CD14-positive monocyte (primary cell): ENCODE measurements at regions not wholly inside any gene's neighbourhood (a gene's known extent, or its start where the extent isn't known, plus 50 kb on each side); places are given as distances from the start of the nearest gene placed in this dataset.

Experiments
- DNase-seq, 3 donors: peaks; one replicate each; pipeline ENCODE4 v3.0.0-alpha.2; 2011 to 2022
- H2AFZ ChIP-seq: 2 replicates; pipeline ENCODE4 v1.6.0; 2012; ENCODE audit warnings: mild to moderate bottlenecking, low read depth, low read length, inconsistent platforms; ENCODE audit not compliant: insufficient read depth, poor library complexity, severe bottlenecking
- H3K27ac ChIP-seq, 2 donors: 1 replicate in 1 of 2; 2 replicates in 1 of 2; pipeline ENCODE4 v1.5.1; 2012 to 2013; ENCODE audit warnings: low read length in 2 of 2, control low read depth in 1 of 2, inconsistent platforms in 1 of 2, low read depth in 1 of 2, mild to moderate bottlenecking in 1 of 2
- H3K27me3 ChIP-seq, 2 donors: one replicate each; pipeline versions ENCODE4 v1.6.0 to v1.6.1; 2011 to 2013; ENCODE audit warnings: low read length in 2 of 2; ENCODE audit not compliant: control insufficient read depth in 2 of 2, insufficient read depth in 2 of 2
- H3K36me3 ChIP-seq, 2 donors: replicated peaks in 1 of 2; 1 replicate in 1 of 2; 2 replicates in 1 of 2; pipeline versions ENCODE4 v1.5.1 to v1.6.1; 2012 to 2013; ENCODE audit warnings: low read length in 2 of 2, control low read depth in 1 of 2, inconsistent platforms in 1 of 2, mild to moderate bottlenecking in 1 of 2; ENCODE audit not compliant: insufficient read depth in 2 of 2, control insufficient read depth in 1 of 2
- H3K4me1 ChIP-seq, 2 donors: 1 replicate in 1 of 2; 2 replicates in 1 of 2; pipeline versions ENCODE4 v1.5.1 to v1.6.1; 2012 to 2013; ENCODE audit warnings: low read length in 2 of 2, control low read depth in 1 of 2, inconsistent platforms in 1 of 2, mild to moderate bottlenecking in 1 of 2, moderate library complexity in 1 of 2; ENCODE audit not compliant: insufficient read depth in 2 of 2, control insufficient read depth in 1 of 2
- H3K4me2 ChIP-seq: replicated peaks from 2 replicates; pipeline ENCODE3; 2012; ENCODE audit warnings: low read length, moderate library complexity, mild to moderate bottlenecking; ENCODE audit not compliant: poor library complexity, severe bottlenecking; ENCODE audit errors: extremely low read depth
- H3K4me3 ChIP-seq, 3 experiments: fragments of 200-600 bp in 1 of 3; sonication (generic) in 1 of 3; replicated peaks in 1 of 3; 1 replicate in 2 of 3; 2 replicates in 1 of 3; pipeline ENCODE4 v1.5.1; 2011 to 2013; ENCODE audit warnings: low read length in 3 of 3, mild to moderate bottlenecking in 3 of 3, control low read depth in 2 of 3, low read depth in 2 of 3, inconsistent platforms in 1 of 3, moderate library complexity in 1 of 3
- H3K79me2 ChIP-seq: 2 replicates; pipeline ENCODE4 v1.6.0; 2012; ENCODE audit warnings: mild to moderate bottlenecking, control low read depth, inconsistent platforms, low read length, moderate library complexity; ENCODE audit not compliant: insufficient read depth
- H3K9ac ChIP-seq: 2 replicates; pipeline ENCODE4 v1.6.0; 2017; ENCODE audit warnings: low read length, mild to moderate bottlenecking; ENCODE audit not compliant: insufficient read depth, poor library complexity, severe bottlenecking
- H3K9me3 ChIP-seq, 2 donors: replicated peaks in 1 of 2; 1 replicate in 1 of 2; 2 replicates in 1 of 2; pipeline versions ENCODE4 v1.5.1 to v1.6.1; 2012 to 2013; ENCODE audit warnings: low read length in 2 of 2, control low read depth in 1 of 2; ENCODE audit not compliant: control insufficient read depth in 1 of 2, insufficient read depth in 1 of 2
- H4K20me1 ChIP-seq: 2 replicates; pipeline ENCODE4 v1.6.0; 2012; ENCODE audit warnings: mild to moderate bottlenecking, low read length, control low read depth, moderate library complexity; ENCODE audit not compliant: insufficient read depth
- H3K27ac Mint-ChIP-seq, 7 donors: one replicate each; pipeline ENCODE4 v1.8.0; 2020; ENCODE audit warnings: mild to moderate bottlenecking in 7 of 7, mixed read lengths in 7 of 7, moderate library complexity in 6 of 7, inconsistent platforms in 2 of 7
- H3K27me3 Mint-ChIP-seq, 3 donors: one replicate each; pipeline ENCODE4 v1.8.0; 2021 to 2022; ENCODE audit warnings: low read depth in 3 of 3, mild to moderate bottlenecking in 3 of 3, mixed read lengths in 3 of 3, moderate library complexity in 3 of 3, inconsistent platforms in 1 of 3
- H3K36me3 Mint-ChIP-seq, 2 donors: one replicate each; pipeline ENCODE4 v1.8.0; 2020; ENCODE audit warnings: mixed read lengths in 2 of 2, inconsistent platforms in 1 of 2, mild to moderate bottlenecking in 1 of 2
- H3K4me1 Mint-ChIP-seq: one replicate; pipeline ENCODE4 v1.8.0; 2020; ENCODE audit warnings: mild to moderate bottlenecking, mixed read lengths
- H3K4me3 Mint-ChIP-seq, 2 donors: one replicate each; pipeline ENCODE4 v1.8.0; 2020; ENCODE audit warnings: mild to moderate bottlenecking in 2 of 2, mixed read lengths in 2 of 2, moderate library complexity in 1 of 2
- H3K9me3 Mint-ChIP-seq, 7 donors: one replicate each; pipeline ENCODE4 v1.8.0; 2020 to 2022; ENCODE audit warnings: mixed read lengths in 7 of 7, mild to moderate bottlenecking in 6 of 7, moderate library complexity in 6 of 7, inconsistent platforms in 2 of 7
- WGBS: methylation state at CpG from one replicate; pipeline ENCODE4 v1.1.5; 2013; ENCODE audit warnings: missing lambda C conversion rate; ENCODE audit not compliant: insufficient coverage; 5-methylcytosine and 5-hydroxymethylcytosine counted together
- intact Hi-C, 2 donors: fragments of 100-400 bp; cut with micrococcal nuclease; formaldehyde crosslinking; loops; one replicate each; pipeline versions ENCODE4 v1.15.0 to v1.15.1; 2023
- TF ChIP-seq, protein P1 (sequence below): fragments of 200-600 bp; IDR thresholded peaks from one replicate; pipeline ENCODE4 v1.8.0; 2022; ENCODE audit warnings: antibody characterized with exemption, mild to moderate bottlenecking

GRCh38 chr15:91660174-91660649 is 193.3 kb upstream of the SLCO3A1 start:
- H3K4me2 ChIP-seq: no peak overlapping the region
- no peaks in the 10 kb centered on the region for H4K20me1 ChIP-seq
- Mint-ChIP-seq H3K36me3 (no peaks in the 10 kb centered on the region), H3K4me3 (no peak overlapping the region), H3K4me1 (peaks cover 4% of the 10 kb centered on the region), H3K27ac (peak overlapping the region in 1 of 7 donors; percentile 18), H3K27me3 (peaks cover 7 to 15% (median 10%) of the 10 kb centered on the region in 3 donors), H3K9me3 (peaks cover 0 to 7% (median 3%) of the 10 kb centered on the region in 7 donors)
- no peaks in the 10 kb centered on the region for H3K36me3 ChIP-seq
- H3K79me2 ChIP-seq: no peaks in the 10 kb centered on the region
- H3K9ac ChIP-seq: no peak overlapping the region
- peaks cover 0 to 3% of the 10 kb centered on the region in 2 donors for H3K27me3 ChIP-seq
- TF ChIP-seq, protein P1, sequence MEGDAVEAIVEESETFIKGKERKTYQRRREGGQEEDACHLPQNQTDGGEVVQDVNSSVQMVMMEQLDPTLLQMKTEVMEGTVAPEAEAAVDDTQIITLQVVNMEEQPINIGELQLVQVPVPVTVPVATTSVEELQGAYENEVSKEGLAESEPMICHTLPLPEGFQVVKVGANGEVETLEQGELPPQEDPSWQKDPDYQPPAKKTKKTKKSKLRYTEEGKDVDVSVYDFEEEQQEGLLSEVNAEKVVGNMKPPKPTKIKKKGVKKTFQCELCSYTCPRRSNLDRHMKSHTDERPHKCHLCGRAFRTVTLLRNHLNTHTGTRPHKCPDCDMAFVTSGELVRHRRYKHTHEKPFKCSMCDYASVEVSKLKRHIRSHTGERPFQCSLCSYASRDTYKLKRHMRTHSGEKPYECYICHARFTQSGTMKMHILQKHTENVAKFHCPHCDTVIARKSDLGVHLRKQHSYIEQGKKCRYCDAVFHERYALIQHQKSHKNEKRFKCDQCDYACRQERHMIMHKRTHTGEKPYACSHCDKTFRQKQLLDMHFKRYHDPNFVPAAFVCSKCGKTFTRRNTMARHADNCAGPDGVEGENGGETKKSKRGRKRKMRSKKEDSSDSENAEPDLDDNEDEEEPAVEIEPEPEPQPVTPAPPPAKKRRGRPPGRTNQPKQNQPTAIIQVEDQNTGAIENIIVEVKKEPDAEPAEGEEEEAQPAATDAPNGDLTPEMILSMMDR: no peak
- no peaks in the 10 kb centered on the region for H3K4me1 ChIP-seq
- peaks cover 0 to 5% of the 10 kb centered on the region in 2 donors for H3K9me3 ChIP-seq
- intact Hi-C loops: no loop called here
- no peak overlapping the region for H3K4me3 ChIP-seq
- H3K27ac ChIP-seq: no peak overlapping the region
- no peak for DNase-seq
- no CpG with 5 or more reads among the region's 6 CpGs for WGBS
- H2AFZ ChIP-seq: no peak overlapping the region

GRCh38 chr15:91664224-91664836 is 189.2 kb upstream of the SLCO3A1 start:
- Histone ChIP-seq H3K4me3 (no peak overlapping the region), H3K79me2 (no peaks in the 10 kb centered on the region), H2AFZ (no peak overlapping the region), H3K4me1 (no peaks in the 10 kb centered on the region), H3K4me2 (no peak overlapping the region), H4K20me1 (no peaks in the 10 kb centered on the region), H3K27me3 (no peaks in the 10 kb centered on the region), H3K9me3 (no peaks in the 10 kb centered on the region), H3K36me3 (no peaks in the 10 kb centered on the region), H3K9ac (no peak overlapping the region), H3K27ac (no peak overlapping the region)
- DNase-seq: no peak
- intact Hi-C loops: no loop called here
- Mint-ChIP-seq H3K4me1 (no peaks in the 10 kb centered on the region), H3K9me3 (no peaks in the 10 kb centered on the region), H3K27me3 (peaks cover 2 to 6% (median 6%) of the 10 kb centered on the region in 3 donors), H3K36me3 (no peaks in the 10 kb centered on the region), H3K27ac (no peak overlapping the region), H3K4me3 (no peak overlapping the region)
- whole genome bisulfite sequencing: 87% methylated on average over 3 of the region's 6 CpGs
- TF ChIP-seq, protein P1: no peak
